DND-41 (cell line): ENCODE measurements at regions not wholly inside any gene's neighbourhood (a gene's known extent, or its start where the extent isn't known, plus 50 kb on each side); places are given as distances from the start of the nearest gene placed in this dataset.

Experiments
- EZH2 ChIP-seq: IDR thresholded peaks from 3 replicates; pipeline ENCODE4 v1.6.1; 2012; ENCODE audit warnings: borderline replicate concordance, low read depth, mild to moderate bottlenecking, moderate library complexity, low read length, inconsistent platforms; ENCODE audit not compliant: severe bottlenecking
- TF ChIP-seq, protein P1 (sequence below): IDR thresholded peaks from 2 replicates; pipeline ENCODE4 v1.5.1; 2012; ENCODE audit warnings: borderline replicate concordance, low read length, moderate library complexity, mild to moderate bottlenecking; ENCODE audit not compliant: poor library complexity, severe bottlenecking; ENCODE audit errors: extremely low read depth

DNA sequence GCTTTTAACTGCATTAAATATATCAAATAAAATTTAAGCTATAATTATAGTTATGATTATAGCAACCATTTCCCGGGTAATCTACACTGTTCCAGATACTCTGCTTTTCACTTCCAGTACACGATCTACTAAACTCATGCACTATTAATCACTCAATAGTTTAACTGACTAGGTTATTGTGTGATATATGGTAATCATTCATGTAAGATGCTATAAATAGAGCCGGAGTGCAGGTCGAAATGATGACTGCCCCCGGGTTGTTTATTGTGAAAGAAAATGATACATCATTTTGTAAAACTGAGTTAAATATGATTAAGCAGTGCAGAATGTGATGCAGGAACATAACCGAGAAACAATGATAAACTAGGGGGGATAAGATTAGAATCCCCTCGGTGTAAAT lies 434.6 kb upstream of the DSEL start:
- TF ChIP-seq, protein P1, sequence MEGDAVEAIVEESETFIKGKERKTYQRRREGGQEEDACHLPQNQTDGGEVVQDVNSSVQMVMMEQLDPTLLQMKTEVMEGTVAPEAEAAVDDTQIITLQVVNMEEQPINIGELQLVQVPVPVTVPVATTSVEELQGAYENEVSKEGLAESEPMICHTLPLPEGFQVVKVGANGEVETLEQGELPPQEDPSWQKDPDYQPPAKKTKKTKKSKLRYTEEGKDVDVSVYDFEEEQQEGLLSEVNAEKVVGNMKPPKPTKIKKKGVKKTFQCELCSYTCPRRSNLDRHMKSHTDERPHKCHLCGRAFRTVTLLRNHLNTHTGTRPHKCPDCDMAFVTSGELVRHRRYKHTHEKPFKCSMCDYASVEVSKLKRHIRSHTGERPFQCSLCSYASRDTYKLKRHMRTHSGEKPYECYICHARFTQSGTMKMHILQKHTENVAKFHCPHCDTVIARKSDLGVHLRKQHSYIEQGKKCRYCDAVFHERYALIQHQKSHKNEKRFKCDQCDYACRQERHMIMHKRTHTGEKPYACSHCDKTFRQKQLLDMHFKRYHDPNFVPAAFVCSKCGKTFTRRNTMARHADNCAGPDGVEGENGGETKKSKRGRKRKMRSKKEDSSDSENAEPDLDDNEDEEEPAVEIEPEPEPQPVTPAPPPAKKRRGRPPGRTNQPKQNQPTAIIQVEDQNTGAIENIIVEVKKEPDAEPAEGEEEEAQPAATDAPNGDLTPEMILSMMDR = no peak
- no peak for TF ChIP-seq EZH2
